GM12865 (cell line): ENCODE measurements at regions not wholly inside any gene's neighbourhood (a gene's known extent, or its start where the extent isn't known, plus 50 kb on each side); places are given as distances from the start of the nearest gene placed in this dataset.

ENCODE experiments used
- DNase-seq: peaks from one replicate; pipeline ENCODE4 v3.0.0; 2010; ENCODE audit warnings: low read depth
- H3K4me3 ChIP-seq: 2 replicates; pipeline ENCODE4 v1.5.1; 2011; ENCODE audit warnings: mild to moderate bottlenecking, low read depth, low read length, control low read depth
- TF ChIP-seq, protein P1 (sequence below): IDR thresholded peaks from 2 replicates; pipeline ENCODE4 v1.5.1; 2011; ENCODE audit warnings: low read length, control low read depth, low read depth, inconsistent platforms; ENCODE audit not compliant: insufficient read depth; ENCODE audit errors: missing control alignments

DNA sequence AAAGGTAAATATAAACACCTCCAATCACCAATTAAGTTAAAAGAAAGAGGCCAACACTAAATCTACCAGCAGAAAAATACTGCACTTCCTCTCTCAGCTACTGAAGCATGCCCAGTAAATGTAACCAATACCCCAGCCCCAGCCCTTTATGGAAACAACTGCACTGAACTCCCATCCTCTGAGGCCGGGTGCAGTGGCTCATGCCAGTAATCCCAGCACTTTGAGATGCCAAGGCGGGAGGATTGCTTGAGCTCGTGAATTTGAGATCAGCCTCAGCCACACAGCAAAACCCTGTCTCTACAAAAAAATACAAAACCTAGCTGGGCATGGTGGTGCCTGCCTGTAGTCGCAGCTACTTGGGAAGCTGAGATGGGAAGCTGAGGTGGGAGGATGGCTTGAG, 221.6 kb upstream of the SOX21 start:
- TF ChIP-seq, protein P1, sequence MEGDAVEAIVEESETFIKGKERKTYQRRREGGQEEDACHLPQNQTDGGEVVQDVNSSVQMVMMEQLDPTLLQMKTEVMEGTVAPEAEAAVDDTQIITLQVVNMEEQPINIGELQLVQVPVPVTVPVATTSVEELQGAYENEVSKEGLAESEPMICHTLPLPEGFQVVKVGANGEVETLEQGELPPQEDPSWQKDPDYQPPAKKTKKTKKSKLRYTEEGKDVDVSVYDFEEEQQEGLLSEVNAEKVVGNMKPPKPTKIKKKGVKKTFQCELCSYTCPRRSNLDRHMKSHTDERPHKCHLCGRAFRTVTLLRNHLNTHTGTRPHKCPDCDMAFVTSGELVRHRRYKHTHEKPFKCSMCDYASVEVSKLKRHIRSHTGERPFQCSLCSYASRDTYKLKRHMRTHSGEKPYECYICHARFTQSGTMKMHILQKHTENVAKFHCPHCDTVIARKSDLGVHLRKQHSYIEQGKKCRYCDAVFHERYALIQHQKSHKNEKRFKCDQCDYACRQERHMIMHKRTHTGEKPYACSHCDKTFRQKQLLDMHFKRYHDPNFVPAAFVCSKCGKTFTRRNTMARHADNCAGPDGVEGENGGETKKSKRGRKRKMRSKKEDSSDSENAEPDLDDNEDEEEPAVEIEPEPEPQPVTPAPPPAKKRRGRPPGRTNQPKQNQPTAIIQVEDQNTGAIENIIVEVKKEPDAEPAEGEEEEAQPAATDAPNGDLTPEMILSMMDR: no peak

GRCh38 chr13:94933230-94933751, 220.9 kb upstream of the SOX21 start:
- H3K4me3 ChIP-seq: no peak overlapping the region
- TF ChIP-seq, protein P1: no peak
- DNase-seq: no peak

More for the DNA sequence above, 221.6 kb upstream of the SOX21 start:
- no peak for DNase-seq
- H3K4me3 ChIP-seq: no peak overlapping the region

DNA sequence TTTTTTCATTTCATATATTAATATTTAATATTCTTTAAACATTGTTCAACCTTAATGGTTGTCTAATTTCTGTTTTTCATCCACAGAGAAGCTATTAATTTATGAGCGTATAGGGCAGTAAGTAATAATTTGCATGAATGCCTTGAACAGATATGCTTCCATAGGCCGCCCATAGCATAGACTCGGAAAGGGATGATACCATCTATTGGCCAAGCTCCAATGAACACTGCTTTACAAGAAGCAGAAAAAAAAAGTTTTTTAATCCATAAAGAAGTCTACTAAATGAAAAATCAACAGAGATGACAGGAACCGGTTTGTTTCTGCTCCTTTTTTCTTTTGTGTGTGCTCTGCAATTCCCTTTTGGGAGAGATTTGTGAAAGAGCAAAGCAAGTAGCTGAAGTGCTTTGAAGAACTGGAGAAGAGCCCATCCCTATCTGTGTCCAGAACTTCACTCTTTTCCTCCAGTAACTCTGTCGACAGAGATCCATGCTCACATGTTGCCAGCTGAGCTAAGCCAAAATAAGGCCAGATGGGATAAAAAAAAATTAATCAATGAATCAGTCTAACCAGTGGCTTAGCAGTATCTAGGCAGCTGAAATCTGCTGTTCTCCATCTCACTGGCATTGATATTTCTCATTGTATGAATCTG, 215.9 kb upstream of the SOX21 start:
- DNase-seq: no peak
- no peak overlapping the region for H3K4me3 ChIP-seq
- TF ChIP-seq, protein P1: no peak

DNA sequence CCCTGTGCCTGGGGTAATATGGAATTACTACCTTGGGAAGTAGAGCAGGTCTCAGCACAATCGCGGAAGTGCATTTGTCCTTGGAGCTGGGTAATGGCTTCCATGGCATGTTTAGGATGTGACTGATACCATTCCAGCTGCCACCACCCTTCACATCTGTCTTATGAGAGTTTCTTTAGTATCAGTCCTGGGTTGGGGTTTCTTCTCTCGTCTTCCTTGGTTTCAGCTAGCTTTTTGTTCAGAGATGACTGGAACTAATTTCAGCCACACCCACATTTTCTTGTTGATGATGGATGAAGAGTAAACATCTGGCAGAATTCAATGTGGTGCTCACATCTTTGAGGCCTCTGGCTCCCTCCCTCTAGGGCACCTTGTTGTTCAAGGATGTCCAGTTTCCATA, 212.9 kb upstream of the SOX21 start:
- H3K4me3 ChIP-seq: no peak overlapping the region
- TF ChIP-seq, protein P1: no peak
- no peak for DNase-seq

GRCh38 chr13:94921181-94921580, 208.8 kb upstream of the SOX21 start:
- no peak overlapping the region for H3K4me3 ChIP-seq
- no peak for DNase-seq

DNA sequence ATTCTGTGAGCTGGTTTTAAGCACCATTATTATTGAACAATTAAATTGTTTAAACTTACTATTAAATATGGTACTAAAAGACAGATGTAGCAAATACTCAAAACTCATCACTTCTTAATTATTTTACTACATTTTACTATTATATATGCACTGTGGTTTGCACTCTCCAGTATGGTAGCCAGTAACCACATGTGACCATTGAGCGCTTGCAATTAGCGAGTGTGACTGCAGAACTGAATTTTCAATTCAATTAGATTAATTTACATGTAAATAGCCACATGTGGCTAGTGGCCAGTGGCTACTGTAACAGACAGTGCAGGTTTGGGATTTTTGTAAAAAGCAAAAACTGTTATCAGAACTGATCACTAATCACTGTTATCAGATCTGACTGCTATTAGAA, 208.2 kb upstream of the SOX21 start:
- H3K4me3 ChIP-seq: no peak overlapping the region
- no peak for DNase-seq
- TF ChIP-seq, protein P1: no peak

More at GRCh38 chr13:94921181-94921580, 208.8 kb upstream of the SOX21 start:
- TF ChIP-seq, protein P1: no peak

- no peak for DNase-seq
- H3K4me3 ChIP-seq: no peak overlapping the region
- TF ChIP-seq, protein P1: no peak
Measured at GRCh38 chr13:94917824-94918223, 205.5 kb upstream of the SOX21 start.
